Esophagus squamous epithelium (tissue), 4 donors: ENCODE measurements at regions not wholly inside any gene's neighbourhood (a gene's known extent, or its start where the extent isn't known, plus 50 kb on each side); places are given as distances from the start of the nearest gene placed in this dataset.

Experiments used
- CTCF ChIP-seq, 6 experiments: fragments of 450-650 bp in 4 of 6; fragments of 200-600 bp in 2 of 6; sonication (generic) in 2 of 6; IDR thresholded peaks; one replicate each; pipeline ENCODE4 v1.5.1; 2016 to 2019; ENCODE audit warnings: antibody characterized with exemption in 6 of 6, mild to moderate bottlenecking in 4 of 6, moderate library complexity in 4 of 6
- POLR2A ChIP-seq, 4 donors: fragments of 450-650 bp; IDR thresholded peaks; one replicate each; pipeline ENCODE4 v1.6.1; 2017; ENCODE audit warnings: antibody characterized with exemption in 4 of 4, mild to moderate bottlenecking in 4 of 4, moderate library complexity in 3 of 4

DNA sequence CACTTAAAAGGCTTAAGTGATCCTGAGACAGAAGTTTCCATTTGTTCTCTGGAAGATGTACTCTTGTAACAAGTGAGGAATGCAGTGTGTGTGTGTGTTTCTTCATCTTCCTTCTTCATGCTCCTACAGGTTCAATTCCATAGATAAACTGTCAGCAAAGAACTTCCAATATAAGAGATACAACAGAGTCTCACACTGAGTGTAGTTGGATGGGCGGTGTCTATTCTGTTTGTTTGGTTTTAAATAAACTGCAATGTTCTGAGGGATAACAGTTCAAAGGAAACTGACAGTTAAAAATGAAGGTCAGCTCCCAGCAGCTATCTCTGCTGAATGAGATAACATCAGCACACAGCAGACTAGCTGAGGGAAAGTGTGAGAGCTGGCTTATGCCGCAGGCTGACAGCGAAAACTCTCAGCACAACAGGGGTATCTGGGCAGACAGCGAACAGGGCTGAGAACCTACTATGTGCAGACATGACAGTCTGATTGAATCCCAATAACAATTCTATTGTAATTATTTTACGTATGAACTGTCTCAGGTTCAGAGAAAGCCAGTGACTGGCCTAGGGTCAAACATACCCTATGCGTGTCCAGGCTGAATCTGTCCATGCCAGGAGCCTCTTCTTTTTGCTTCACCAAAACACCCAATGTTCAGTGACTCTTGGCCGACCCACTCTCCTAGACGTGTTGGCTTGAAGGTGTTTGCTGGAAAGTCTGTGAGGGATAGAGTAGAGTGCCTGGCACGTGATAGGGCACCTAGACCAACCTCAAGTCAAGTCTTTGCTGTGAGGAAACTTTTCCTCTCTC, 201.9 kb upstream of the TRIB2 start:
- TF ChIP-seq CTCF (IDR thresholded peaks at IDR 0.05) (no peak), POLR2A (IDR thresholded peaks at IDR 0.05) (no peak)
